OCI-LY3 (cell line): ENCODE measurements at regions not wholly inside any gene's neighbourhood (a gene's known extent, or its start where the extent isn't known, plus 50 kb on each side); places are given as distances from the start of the nearest gene placed in this dataset.

Experiments
- H2AFZ ChIP-seq: fragments of 200-600, 300-600 bp; shearing (Covaris generic); 2 replicates; pipeline ENCODE4 v1.6.0; 2014; ENCODE audit warnings: antibody characterized with exemption, low read depth, low read length
- H3K27ac ChIP-seq: fragments of 200-600, 300-600 bp; sonication (generic); 2 replicates; pipeline ENCODE4 v1.5.1; 2014; ENCODE audit warnings: mild to moderate bottlenecking, low read length, moderate library complexity, mixed read lengths
- H3K27me3 ChIP-seq: fragments of 200-600, 300-600 bp; sonication (generic); 2 replicates; pipeline ENCODE4 v1.6.1; 2014; ENCODE audit warnings: low read depth, low read length, mixed read lengths
- H3K36me3 ChIP-seq: fragments of 200-600, 300-600 bp; sonication (generic); replicated peaks from 2 replicates; pipeline ENCODE3; 2014; ENCODE audit warnings: low read depth, low read length, mixed read lengths
- H3K4me1 ChIP-seq: fragments of 300-600, 200-600 bp; sonication (generic); 2 replicates; pipeline ENCODE4 v1.6.1; 2014; ENCODE audit warnings: low read length, mixed read lengths
- H3K4me2 ChIP-seq: fragments of 200-600, 300-600 bp; sonication (generic); 2 replicates; pipeline ENCODE4 v1.6.1; 2014; ENCODE audit warnings: low read length, mixed read lengths
- H3K4me3 ChIP-seq: fragments of 300-600, 200-600 bp; sonication (generic); 2 replicates; pipeline ENCODE4 v1.5.1; 2014; ENCODE audit warnings: antibody characterized with exemption, mild to moderate bottlenecking, low read length, moderate library complexity
- H3K79me2 ChIP-seq: fragments of 300-600, 200-600 bp; shearing (Covaris generic); 2 replicates; pipeline ENCODE4 v1.6.1; 2014; ENCODE audit warnings: mild to moderate bottlenecking, low read length, mixed read lengths
- H3K9ac ChIP-seq: fragments of 300-600, 200-600 bp; shearing (Covaris generic); 2 replicates; pipeline ENCODE4 v1.6.0; 2014; ENCODE audit warnings: mild to moderate bottlenecking, low read length, moderate library complexity
- H3K9me3 ChIP-seq: fragments of 200-600, 300-600 bp; shearing (Covaris generic); 2 replicates; pipeline ENCODE4 v1.6.1; 2014; ENCODE audit warnings: low read length, mixed read lengths; ENCODE audit not compliant: insufficient read depth
- H4K20me1 ChIP-seq: fragments of 200-600, 300-600 bp; sonication (generic); 2 replicates; pipeline ENCODE4 v1.6.1; 2016; ENCODE audit warnings: low read length, mixed read lengths; ENCODE audit not compliant: insufficient read depth
- EZH2phosphoT487 ChIP-seq: fragments of 200-600 bp; shearing (Covaris generic); IDR thresholded peaks from 2 replicates; pipeline ENCODE4 v1.6.1; 2018; ENCODE audit warnings: antibody characterized with exemption, mixed run types, low read depth
- TF ChIP-seq, protein P1 (sequence below): fragments of 200-600, 300-600 bp; sonication (generic); IDR thresholded peaks from 2 replicates; pipeline ENCODE4 v1.5.1; 2014; ENCODE audit warnings: antibody characterized with exemption, low read length, low read depth

DNA sequence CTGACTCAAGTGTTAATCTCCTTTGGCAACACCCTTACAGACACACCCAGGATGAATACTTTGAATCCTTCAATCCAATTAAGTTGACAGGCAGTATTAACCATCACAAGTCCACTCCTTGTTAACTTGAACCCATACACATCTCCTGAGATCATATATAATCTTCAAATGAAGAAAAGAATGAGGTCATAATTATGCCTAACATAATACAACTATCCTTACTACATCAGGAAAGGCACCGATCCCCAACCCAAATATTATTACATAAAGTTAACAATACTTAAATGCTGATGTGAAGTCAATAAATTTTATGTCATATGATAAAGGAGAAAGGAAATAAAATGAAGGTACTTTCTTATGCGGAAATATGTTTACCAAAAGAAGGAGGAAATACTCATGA lies 649.9 kb downstream of the KCNJ2 start:
- H2AFZ ChIP-seq, result no peak overlapping the region
- H3K4me1 ChIP-seq, result no peaks in the 10 kb centered on the region
- TF ChIP-seq, protein P1, sequence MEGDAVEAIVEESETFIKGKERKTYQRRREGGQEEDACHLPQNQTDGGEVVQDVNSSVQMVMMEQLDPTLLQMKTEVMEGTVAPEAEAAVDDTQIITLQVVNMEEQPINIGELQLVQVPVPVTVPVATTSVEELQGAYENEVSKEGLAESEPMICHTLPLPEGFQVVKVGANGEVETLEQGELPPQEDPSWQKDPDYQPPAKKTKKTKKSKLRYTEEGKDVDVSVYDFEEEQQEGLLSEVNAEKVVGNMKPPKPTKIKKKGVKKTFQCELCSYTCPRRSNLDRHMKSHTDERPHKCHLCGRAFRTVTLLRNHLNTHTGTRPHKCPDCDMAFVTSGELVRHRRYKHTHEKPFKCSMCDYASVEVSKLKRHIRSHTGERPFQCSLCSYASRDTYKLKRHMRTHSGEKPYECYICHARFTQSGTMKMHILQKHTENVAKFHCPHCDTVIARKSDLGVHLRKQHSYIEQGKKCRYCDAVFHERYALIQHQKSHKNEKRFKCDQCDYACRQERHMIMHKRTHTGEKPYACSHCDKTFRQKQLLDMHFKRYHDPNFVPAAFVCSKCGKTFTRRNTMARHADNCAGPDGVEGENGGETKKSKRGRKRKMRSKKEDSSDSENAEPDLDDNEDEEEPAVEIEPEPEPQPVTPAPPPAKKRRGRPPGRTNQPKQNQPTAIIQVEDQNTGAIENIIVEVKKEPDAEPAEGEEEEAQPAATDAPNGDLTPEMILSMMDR, result no peak
- TF ChIP-seq EZH2phosphoT487, result no peak
- no peak overlapping the region for H3K27ac ChIP-seq
- H3K79me2 ChIP-seq, result no peaks in the 10 kb centered on the region
- H4K20me1 ChIP-seq, result no peaks in the 10 kb centered on the region
- no peaks in the 10 kb centered on the region for H3K36me3 ChIP-seq
- H3K27me3 ChIP-seq, result no peaks in the 10 kb centered on the region
- no peak overlapping the region for H3K4me2 ChIP-seq
- H3K9ac ChIP-seq, result no peak overlapping the region
- no peak overlapping the region for H3K4me3 ChIP-seq
- H3K9me3 ChIP-seq, result no peaks in the 10 kb centered on the region

DNA sequence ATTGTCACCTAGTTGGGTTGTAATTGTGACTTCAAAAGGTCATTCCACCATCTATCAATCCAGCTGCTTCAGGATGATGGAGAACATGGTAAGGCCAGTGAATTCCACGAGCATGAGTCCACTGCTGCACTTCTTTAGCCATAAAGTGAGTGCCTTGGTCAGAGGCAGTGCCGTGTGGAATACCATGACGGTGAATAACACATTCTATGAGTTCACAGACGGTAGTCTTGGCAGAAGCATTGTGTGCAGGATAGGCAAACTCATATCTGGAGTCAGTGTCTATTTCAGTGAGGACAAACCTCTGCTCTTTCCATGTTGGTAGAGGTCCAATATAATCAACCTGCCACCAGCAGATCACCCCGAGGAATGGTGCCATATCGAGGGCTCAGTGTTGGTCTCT lies 650.9 kb downstream of the KCNJ2 start:
- Histone ChIP-seq H3K4me3 (no peak overlapping the region), H3K27ac (no peak overlapping the region), H3K4me2 (no peak overlapping the region), H3K36me3 (no peaks in the 10 kb centered on the region), H2AFZ (no peak overlapping the region), H3K79me2 (no peaks in the 10 kb centered on the region), H3K9me3 (no peaks in the 10 kb centered on the region), H3K9ac (no peak overlapping the region), H4K20me1 (no peaks in the 10 kb centered on the region), H3K4me1 (peaks cover 11% of the 10 kb centered on the region), H3K27me3 (no peaks in the 10 kb centered on the region)
- TF ChIP-seq, protein P1, result no peak
- no peak for TF ChIP-seq EZH2phosphoT487

DNA sequence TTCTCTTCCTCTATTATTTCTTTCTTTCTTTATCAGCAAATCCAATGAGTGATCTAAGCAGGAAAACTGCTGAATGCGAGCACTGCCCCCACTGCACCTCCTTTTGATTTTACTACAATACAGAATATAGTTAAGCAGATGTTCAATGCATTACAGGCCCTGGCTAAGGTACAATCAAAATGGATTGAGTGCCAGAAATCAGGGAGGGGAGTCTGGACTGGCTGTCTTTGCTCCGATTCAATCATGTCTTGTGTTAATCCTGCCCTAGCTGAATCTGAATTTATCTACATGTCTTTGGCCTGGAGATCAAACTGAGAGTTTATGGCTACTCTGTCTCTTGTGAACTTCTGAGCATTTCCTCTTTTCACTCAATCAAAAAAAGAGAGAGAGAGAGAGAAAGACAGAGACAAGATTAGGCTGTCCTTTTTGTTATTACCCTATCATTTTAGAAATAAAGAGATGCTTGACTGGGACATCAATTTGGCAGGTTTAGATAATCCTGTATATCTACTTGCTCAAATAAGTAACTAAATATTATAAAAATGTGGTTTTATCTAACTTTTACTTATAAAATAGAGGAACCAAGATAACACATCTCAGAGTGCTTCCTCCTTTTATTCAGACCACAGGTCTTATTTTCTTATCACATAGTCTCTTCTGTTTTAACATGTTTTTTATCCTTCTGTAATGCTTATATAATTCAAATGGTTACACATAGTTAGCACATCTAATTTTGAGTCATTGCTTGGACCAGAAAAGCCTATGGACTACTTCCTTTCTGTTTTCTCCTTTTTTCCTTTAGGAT lies 656.2 kb downstream of the KCNJ2 start:
- TF ChIP-seq EZH2phosphoT487, result no peak
- TF ChIP-seq, protein P1, result no peak
- no peaks in the 10 kb centered on the region for H4K20me1 ChIP-seq
- peak overlapping the region; percentile 15 for H3K27ac ChIP-seq
- no peaks in the 10 kb centered on the region for H3K9me3 ChIP-seq
- H3K9ac ChIP-seq, result no peak overlapping the region
- peak overlapping the region; percentile 15 for H3K4me2 ChIP-seq
- no peaks in the 10 kb centered on the region for H3K27me3 ChIP-seq
- no peak overlapping the region; the same call in 1 of the 2 replicates for H2AFZ ChIP-seq
- H3K79me2 ChIP-seq, result no peaks in the 10 kb centered on the region
- no peaks in the 10 kb centered on the region for H3K36me3 ChIP-seq
- peaks cover 18% of the 10 kb centered on the region for H3K4me1 ChIP-seq
- no peak overlapping the region for H3K4me3 ChIP-seq

DNA sequence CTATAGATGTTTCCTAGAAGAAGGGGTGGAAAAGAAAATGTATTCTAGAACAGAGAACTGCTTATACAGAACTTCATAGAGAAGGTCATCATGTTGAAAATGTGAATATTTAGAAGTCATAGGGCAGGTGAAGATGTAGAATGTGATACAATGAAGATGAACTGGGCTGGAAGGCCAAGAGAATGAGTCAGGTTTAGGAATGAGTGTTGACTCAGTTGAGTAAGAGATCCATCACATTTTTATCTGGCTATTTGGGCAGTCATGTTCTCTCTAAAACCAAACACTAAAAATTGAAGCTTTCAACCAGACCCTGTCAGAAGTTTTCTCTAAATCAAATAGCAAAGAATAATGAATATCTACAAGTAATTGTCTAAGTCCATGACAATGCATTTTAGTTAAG lies 660.5 kb downstream of the KCNJ2 start:
- Histone ChIP-seq H3K4me2 (no peak overlapping the region), H3K79me2 (no peaks in the 10 kb centered on the region), H3K9ac (no peak overlapping the region), H3K36me3 (no peaks in the 10 kb centered on the region), H3K27me3 (no peaks in the 10 kb centered on the region), H2AFZ (no peak overlapping the region), H4K20me1 (no peaks in the 10 kb centered on the region), H3K4me1 (peaks cover 12% of the 10 kb centered on the region), H3K4me3 (no peak overlapping the region), H3K9me3 (no peaks in the 10 kb centered on the region), H3K27ac (no peak overlapping the region)
- TF ChIP-seq, protein P1, result no peak
- TF ChIP-seq EZH2phosphoT487, result no peak
